ENCODE measurements at regions not wholly inside any gene's neighbourhood (a gene's known extent, or its start where the extent isn't known, plus 50 kb on each side); places are given as distances from the start of the nearest gene placed in this dataset.

DNA sequence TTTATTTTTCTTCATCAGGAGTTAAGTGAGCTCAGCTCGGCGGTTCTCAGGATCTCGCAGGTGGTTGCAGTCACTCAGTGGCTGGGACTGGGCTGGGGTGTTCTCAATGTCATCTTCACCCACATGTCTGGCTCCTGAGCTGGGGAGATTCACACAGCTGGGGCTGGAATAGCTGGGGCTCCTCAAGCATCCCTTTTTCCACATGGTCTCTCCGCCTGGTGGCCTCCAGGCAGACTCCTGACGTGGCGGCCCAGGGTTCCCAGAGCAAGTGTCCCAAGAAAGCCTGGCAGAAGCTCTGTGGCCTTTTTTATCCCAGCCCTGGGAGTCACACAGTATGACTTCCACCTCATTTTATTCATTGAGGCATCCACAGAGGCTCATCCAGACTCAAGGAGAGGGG is 84.1 kb upstream of the ANKRD34C start:
- TF ChIP-seq POLR2AphosphoS5 (IDR thresholded peaks at IDR 0.05; ENCODE audit: low read depth, low read length) (no peak), RAD21 (IDR thresholded peaks at IDR 0.05; ENCODE audit: low read depth) (no peak), CBX3 (IDR thresholded peaks at IDR 0.05; ENCODE audit: low read depth) (no peak), EZH2 (IDR thresholded peaks at IDR 0.05) (no peak), EZH2phosphoT487 (IDR thresholded peaks at IDR 0.05; ENCODE audit: borderline replicate concordance) (no peak), ZNF274 (IDR thresholded peaks at IDR 0.05; ENCODE audit: low read depth, low read length) (no peak), YY1 (IDR thresholded peaks at IDR 0.05; ENCODE audit: extremely low read depth, insufficient replicate concordance, low read depth, low read length) (no peak), TCF7L2 (IDR thresholded peaks at IDR 0.05; ENCODE audit: borderline replicate concordance, extremely low read depth, insufficient read depth, insufficient read length) (no peak), ELF1 (IDR thresholded peaks at IDR 0.05; ENCODE audit: borderline replicate concordance, low read depth) (no peak), POLR2A (IDR thresholded peaks at IDR 0.05; ENCODE audit: borderline replicate concordance, extremely low read depth, insufficient read depth, insufficient read length) (no peak)
- TF ChIP-seq, protein P1, sequence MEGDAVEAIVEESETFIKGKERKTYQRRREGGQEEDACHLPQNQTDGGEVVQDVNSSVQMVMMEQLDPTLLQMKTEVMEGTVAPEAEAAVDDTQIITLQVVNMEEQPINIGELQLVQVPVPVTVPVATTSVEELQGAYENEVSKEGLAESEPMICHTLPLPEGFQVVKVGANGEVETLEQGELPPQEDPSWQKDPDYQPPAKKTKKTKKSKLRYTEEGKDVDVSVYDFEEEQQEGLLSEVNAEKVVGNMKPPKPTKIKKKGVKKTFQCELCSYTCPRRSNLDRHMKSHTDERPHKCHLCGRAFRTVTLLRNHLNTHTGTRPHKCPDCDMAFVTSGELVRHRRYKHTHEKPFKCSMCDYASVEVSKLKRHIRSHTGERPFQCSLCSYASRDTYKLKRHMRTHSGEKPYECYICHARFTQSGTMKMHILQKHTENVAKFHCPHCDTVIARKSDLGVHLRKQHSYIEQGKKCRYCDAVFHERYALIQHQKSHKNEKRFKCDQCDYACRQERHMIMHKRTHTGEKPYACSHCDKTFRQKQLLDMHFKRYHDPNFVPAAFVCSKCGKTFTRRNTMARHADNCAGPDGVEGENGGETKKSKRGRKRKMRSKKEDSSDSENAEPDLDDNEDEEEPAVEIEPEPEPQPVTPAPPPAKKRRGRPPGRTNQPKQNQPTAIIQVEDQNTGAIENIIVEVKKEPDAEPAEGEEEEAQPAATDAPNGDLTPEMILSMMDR (IDR thresholded peaks at IDR 0.05 in 2 of 3, conservative IDR thresholded peaks at IDR 0.05 in 1 of 3; ENCODE audit: borderline replicate concordance in 1 of 3, insufficient read depth in 1 of 3, low read depth in 2 of 3, low read length in 2 of 3), result no peak
- TF ChIP-seq, protein P2, sequence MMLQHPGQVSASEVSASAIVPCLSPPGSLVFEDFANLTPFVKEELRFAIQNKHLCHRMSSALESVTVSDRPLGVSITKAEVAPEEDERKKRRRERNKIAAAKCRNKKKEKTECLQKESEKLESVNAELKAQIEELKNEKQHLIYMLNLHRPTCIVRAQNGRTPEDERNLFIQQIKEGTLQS (IDR thresholded peaks at IDR 0.05), result no peak
- TF ChIP-seq, protein P3, sequence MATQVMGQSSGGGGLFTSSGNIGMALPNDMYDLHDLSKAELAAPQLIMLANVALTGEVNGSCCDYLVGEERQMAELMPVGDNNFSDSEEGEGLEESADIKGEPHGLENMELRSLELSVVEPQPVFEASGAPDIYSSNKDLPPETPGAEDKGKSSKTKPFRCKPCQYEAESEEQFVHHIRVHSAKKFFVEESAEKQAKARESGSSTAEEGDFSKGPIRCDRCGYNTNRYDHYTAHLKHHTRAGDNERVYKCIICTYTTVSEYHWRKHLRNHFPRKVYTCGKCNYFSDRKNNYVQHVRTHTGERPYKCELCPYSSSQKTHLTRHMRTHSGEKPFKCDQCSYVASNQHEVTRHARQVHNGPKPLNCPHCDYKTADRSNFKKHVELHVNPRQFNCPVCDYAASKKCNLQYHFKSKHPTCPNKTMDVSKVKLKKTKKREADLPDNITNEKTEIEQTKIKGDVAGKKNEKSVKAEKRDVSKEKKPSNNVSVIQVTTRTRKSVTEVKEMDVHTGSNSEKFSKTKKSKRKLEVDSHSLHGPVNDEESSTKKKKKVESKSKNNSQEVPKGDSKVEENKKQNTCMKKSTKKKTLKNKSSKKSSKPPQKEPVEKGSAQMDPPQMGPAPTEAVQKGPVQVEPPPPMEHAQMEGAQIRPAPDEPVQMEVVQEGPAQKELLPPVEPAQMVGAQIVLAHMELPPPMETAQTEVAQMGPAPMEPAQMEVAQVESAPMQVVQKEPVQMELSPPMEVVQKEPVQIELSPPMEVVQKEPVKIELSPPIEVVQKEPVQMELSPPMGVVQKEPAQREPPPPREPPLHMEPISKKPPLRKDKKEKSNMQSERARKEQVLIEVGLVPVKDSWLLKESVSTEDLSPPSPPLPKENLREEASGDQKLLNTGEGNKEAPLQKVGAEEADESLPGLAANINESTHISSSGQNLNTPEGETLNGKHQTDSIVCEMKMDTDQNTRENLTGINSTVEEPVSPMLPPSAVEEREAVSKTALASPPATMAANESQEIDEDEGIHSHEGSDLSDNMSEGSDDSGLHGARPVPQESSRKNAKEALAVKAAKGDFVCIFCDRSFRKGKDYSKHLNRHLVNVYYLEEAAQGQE (IDR thresholded peaks at IDR 0.05; ENCODE audit: low read depth), result no peak
- TF ChIP-seq, protein P4, sequence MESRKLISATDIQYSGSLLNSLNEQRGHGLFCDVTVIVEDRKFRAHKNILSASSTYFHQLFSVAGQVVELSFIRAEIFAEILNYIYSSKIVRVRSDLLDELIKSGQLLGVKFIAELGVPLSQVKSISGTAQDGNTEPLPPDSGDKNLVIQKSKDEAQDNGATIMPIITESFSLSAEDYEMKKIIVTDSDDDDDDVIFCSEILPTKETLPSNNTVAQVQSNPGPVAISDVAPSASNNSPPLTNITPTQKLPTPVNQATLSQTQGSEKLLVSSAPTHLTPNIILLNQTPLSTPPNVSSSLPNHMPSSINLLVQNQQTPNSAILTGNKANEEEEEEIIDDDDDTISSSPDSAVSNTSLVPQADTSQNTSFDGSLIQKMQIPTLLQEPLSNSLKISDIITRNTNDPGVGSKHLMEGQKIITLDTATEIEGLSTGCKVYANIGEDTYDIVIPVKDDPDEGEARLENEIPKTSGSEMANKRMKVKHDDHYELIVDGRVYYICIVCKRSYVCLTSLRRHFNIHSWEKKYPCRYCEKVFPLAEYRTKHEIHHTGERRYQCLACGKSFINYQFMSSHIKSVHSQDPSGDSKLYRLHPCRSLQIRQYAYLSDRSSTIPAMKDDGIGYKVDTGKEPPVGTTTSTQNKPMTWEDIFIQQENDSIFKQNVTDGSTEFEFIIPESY (IDR thresholded peaks at IDR 0.05; ENCODE audit: extremely low read depth, insufficient replicate concordance, low read length), result no peak
